ENCODE measurements at regions not wholly inside any gene's neighbourhood (a gene's known extent, or its start where the extent isn't known, plus 50 kb on each side); places are given as distances from the start of the nearest gene placed in this dataset.
A peak's percentile ranks its signal among the peaks of the same experiment; 100 is the strongest.

DNA sequence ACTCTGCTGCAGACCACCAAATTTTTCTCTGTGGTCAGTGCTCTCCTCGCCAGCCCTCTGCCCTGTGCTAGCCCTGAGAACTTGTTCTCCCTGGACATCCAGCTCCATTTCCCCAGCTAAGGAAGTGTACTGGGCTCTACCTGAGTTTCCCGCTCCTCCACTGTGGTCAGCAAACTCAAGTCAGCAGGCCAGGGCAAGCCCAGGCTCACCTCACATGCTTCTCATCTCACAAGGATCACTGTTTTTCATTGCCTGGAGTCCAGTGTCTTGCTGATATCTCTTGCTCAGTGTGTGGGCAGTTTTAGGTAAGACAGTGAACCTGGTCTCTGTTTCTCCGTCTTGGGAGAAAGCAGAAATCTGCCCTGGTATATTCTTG lies 201.4 kb downstream of the FOXO1 start:
- Histone ChIP-seq H3K9me3 (ENCODE audit: insufficient read depth, low read length) (no peaks in the 10 kb centered on the region), H3K9ac (ENCODE audit: low read length) (peak overlapping the region; percentile 51), H3K27me3 (ENCODE audit: low read length) (no peaks in the 10 kb centered on the region), H3K36me3 (ENCODE audit: low read length) (no peaks in the 10 kb centered on the region; the same call in 1 of the 2 replicates), H3F3A (ENCODE audit: insufficient read depth) (peaks cover 6% of the 10 kb centered on the region; the same call in 1 of the 2 replicates), H2AFZ (ENCODE audit: low read depth, low read length, severe bottlenecking) (no peak overlapping the region), H4K20me1 (ENCODE audit: low read depth, low read length) (no peaks in the 10 kb centered on the region), H3K9me2 (replicated peaks; ENCODE audit: insufficient read depth, low read length) (no peaks in the 10 kb centered on the region), H3K79me2 (ENCODE audit: insufficient read depth, low read length) (no peaks in the 10 kb centered on the region), H3K4me3 (ENCODE audit: insufficient read depth, low read length, poor library complexity, severe bottlenecking) (peak overlapping the region; percentile 14), H3K27ac (ENCODE audit: low read depth, low read length) (peak overlapping the region; percentile 79), H3K4me2 (ENCODE audit: low read depth, low read length, poor library complexity, severe bottlenecking) (peak overlapping the region; percentile 60)
- TF ChIP-seq, protein P1, sequence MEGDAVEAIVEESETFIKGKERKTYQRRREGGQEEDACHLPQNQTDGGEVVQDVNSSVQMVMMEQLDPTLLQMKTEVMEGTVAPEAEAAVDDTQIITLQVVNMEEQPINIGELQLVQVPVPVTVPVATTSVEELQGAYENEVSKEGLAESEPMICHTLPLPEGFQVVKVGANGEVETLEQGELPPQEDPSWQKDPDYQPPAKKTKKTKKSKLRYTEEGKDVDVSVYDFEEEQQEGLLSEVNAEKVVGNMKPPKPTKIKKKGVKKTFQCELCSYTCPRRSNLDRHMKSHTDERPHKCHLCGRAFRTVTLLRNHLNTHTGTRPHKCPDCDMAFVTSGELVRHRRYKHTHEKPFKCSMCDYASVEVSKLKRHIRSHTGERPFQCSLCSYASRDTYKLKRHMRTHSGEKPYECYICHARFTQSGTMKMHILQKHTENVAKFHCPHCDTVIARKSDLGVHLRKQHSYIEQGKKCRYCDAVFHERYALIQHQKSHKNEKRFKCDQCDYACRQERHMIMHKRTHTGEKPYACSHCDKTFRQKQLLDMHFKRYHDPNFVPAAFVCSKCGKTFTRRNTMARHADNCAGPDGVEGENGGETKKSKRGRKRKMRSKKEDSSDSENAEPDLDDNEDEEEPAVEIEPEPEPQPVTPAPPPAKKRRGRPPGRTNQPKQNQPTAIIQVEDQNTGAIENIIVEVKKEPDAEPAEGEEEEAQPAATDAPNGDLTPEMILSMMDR (IDR thresholded peaks at IDR 0.05; ENCODE audit: insufficient read depth, low read length, poor library complexity, severe bottlenecking), result no peak
- TF ChIP-seq EZH2phosphoT487 (conservative IDR thresholded peaks at IDR 0.05; ENCODE audit: low read length), result no peak

DNA sequence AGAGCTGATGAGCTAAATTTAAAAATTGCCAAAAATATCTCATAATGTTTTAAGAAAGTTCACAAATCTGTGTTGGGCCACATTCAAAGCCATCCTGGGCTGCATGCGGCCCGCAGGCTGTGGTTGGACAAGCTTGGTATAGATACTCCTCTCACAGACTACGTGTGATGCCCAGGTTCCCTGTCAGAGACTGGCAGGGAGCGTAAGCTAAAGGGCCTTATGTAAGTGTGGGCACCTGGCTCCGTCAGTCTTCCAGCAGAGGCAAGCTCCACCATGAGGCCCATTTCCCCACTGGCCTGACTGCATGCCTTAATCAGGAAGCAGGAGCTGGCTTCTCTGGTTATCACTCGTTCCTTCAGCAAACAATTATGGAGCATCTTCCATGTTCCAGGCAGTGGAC lies 200.2 kb downstream of the FOXO1 start:
- no peaks in the 10 kb centered on the region; the same call in 1 of the 2 replicates for H3K36me3 ChIP-seq (ENCODE audit: low read length)
- H3K9me2 ChIP-seq (replicated peaks; ENCODE audit: insufficient read depth, low read length), result no peaks in the 10 kb centered on the region
- H4K20me1 ChIP-seq (ENCODE audit: low read depth, low read length), result no peaks in the 10 kb centered on the region
- no peak overlapping the region for H3K27ac ChIP-seq (ENCODE audit: low read depth, low read length)
- H3K9ac ChIP-seq (ENCODE audit: low read length), result no peak overlapping the region
- H3K27me3 ChIP-seq (ENCODE audit: low read length), result no peaks in the 10 kb centered on the region
- H3K4me3 ChIP-seq (ENCODE audit: insufficient read depth, low read length, poor library complexity, severe bottlenecking), result no peak overlapping the region
- H3K9me3 ChIP-seq (ENCODE audit: insufficient read depth, low read length), result no peaks in the 10 kb centered on the region
- H3K4me2 ChIP-seq (ENCODE audit: low read depth, low read length, poor library complexity, severe bottlenecking), result no peak overlapping the region
- H3F3A ChIP-seq (ENCODE audit: insufficient read depth), result peaks cover 6% of the 10 kb centered on the region; the same call in 1 of the 2 replicates
- no peak for TF ChIP-seq EZH2phosphoT487 (conservative IDR thresholded peaks at IDR 0.05; ENCODE audit: low read length)
- TF ChIP-seq, protein P1 (IDR thresholded peaks at IDR 0.05; ENCODE audit: insufficient read depth, low read length, poor library complexity, severe bottlenecking), result no peak
- no peaks in the 10 kb centered on the region for H3K79me2 ChIP-seq (ENCODE audit: insufficient read depth, low read length)
- no peak overlapping the region for H2AFZ ChIP-seq (ENCODE audit: low read depth, low read length, severe bottlenecking)

DNA sequence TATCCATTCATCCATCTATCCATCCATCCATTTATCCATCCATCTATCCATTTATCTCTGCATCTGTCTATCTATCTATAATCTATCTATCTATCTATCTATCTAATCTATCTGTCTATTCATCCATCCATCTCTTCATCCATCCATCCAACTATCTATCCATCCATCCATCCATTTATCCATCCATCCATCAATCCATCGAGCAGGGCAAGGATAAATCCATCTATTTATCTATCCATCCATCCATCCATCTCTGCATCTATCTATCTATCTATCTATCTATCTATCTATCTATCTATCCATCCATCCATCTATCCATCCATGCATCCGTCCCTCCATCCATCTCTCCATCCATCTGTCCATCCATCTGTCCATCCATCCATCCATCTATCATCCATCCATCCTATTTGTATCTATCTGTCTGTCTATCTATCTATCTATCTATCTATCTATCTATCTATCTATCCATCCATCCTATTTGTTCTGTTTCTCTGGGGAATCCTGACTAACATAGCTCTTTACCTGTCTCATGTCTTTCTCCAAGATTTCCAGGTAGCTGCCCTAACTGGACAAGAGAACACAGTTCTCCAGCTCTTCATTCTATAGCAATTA lies 198.1 kb downstream of the FOXO1 start:
- Histone ChIP-seq H3K9me2 (replicated peaks; ENCODE audit: insufficient read depth, low read length) (no peaks in the 10 kb centered on the region), H3K9ac (ENCODE audit: low read length) (no peak overlapping the region), H2AFZ (ENCODE audit: low read depth, low read length, severe bottlenecking) (no peak overlapping the region), H4K20me1 (ENCODE audit: low read depth, low read length) (no peaks in the 10 kb centered on the region), H3K36me3 (ENCODE audit: low read length) (no peaks in the 10 kb centered on the region; the same call in 1 of the 2 replicates), H3K4me3 (ENCODE audit: insufficient read depth, low read length, poor library complexity, severe bottlenecking) (no peak overlapping the region), H3F3A (ENCODE audit: insufficient read depth) (peaks cover 3% of the 10 kb centered on the region; the same call in 1 of the 2 replicates), H3K27ac (ENCODE audit: low read depth, low read length) (no peak overlapping the region), H3K27me3 (ENCODE audit: low read length) (no peaks in the 10 kb centered on the region), H3K79me2 (ENCODE audit: insufficient read depth, low read length) (no peaks in the 10 kb centered on the region), H3K9me3 (ENCODE audit: insufficient read depth, low read length) (no peaks in the 10 kb centered on the region), H3K4me2 (ENCODE audit: low read depth, low read length, poor library complexity, severe bottlenecking) (no peak overlapping the region)
- no peak for TF ChIP-seq EZH2phosphoT487 (conservative IDR thresholded peaks at IDR 0.05; ENCODE audit: low read length)
- TF ChIP-seq, protein P1 (IDR thresholded peaks at IDR 0.05; ENCODE audit: insufficient read depth, low read length, poor library complexity, severe bottlenecking), result no peak

All from SU-DHL-6 (cell line).